ENCODE measurements at regions not wholly inside any gene's neighbourhood (a gene's known extent, or its start where the extent isn't known, plus 50 kb on each side); places are given as distances from the start of the nearest gene placed in this dataset.

DNA sequence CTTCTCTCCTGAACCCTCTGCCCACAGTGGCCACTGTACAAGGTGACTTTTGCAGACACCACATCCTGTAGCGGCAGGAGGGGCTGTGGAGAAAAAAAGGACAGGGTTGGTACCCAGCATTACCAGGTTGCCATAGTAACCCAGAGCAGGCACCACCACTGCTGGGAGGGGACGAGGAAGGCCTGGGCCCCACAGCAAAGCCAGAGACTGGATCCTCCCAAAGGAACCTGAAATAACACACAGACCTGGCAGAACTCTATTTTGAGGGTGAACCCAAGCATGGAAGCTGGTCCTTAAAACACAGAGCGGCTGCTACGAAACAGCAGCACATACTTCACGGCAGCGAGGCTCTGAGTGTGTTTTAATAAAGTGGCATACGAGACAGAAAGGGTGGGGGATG is 380.6 kb downstream of the CTTN start:
- no peak for DNase-seq

DNA sequence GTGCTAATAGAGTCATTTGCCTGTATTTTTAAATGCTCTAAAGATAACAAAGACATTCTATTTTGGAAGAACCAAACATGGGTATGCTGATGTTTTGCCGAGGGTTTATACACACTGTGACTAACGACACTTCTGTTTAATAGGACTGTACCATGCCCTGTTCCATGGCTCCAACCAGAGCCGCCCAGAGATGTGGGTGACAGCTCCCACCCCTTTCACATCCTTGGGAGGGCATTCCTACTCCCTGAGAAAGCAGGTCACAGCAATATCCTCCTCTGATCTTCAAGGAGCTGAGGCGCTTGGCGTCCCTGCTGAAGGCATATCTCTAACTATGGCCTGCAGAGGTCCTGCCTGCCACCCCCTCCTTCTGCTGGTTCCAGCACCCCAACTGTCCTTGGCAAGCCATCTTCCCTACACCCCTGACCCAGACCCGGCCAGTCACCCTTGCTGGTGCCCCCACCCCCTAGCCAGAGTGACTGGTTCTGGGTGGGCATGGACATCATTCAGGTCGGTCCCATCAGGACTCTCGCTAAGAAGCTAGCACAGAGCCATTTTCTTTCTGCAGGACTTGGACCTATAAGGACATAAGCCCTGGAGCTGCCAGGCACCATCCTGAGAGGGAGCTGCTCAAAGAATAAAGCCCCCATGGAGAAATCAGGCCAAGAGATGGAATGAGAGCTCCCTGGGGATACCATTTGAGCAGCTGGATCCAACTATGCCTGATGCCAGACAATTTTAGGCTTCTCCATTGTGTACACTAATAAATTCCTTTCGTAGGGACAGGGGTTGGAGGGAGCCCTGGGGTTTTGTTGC is 381.3 kb downstream of the CTTN start:
- DNase-seq = no peak

DNA sequence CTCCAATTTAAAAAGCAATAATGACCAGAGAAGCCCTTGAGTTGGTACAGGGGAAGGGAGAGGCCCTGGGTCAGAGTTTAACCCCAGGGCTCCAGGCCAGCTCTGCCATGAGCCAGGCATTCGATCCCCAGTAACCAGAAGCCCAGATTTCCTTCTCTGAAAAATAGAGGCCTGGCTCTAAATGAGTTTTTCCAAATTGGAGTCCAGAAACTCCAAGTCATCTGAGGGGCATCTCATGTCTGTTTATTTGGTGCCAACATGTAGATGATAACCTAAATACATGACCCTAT is 381.9 kb downstream of the CTTN start:
- no peak for DNase-seq

DNA sequence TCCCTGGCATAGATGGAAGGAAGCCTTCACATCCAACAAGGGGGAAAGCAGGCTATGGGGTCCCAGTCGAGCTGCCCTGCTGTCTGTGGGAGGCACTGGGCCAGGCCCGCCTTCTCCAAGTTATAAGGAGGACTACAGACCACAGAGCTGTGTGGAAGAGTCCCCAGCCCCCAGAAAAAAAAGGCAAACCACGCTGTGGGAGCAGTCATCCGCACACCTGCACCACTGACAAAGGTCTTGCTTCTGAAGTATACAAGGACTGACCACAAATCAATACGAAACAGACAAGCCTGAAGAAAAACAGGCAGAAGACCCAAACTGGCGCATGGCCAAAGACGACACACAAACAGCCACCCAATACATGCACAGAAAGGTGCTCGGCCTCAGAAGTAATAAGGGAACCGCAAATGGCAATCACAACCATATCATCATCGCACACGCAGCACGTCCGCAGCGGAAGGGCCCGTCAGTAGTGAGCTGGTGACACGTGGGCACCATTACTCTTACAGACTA is 384.1 kb downstream of the CTTN start:
- no peak for DNase-seq

DNA sequence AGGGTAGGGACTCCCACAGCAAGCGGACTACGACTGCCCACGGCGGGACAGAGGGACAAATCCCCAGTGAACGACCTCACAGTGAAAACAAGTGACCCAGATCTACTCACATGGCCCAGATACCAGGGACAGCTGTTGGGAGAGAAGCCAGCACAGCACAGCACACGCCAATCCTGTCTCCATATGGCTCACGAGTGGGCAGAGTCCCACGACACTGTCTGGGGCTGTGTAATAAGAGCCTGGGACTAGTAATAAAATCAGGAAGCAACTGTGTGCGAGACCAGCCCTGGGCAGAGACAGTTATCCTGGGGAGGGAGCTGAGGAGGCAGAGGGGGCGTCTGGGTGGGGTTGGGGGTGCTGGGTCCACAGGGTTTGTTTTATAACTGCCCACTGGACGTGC is 385.0 kb downstream of the CTTN start:
- DNase-seq = no peak

DNA sequence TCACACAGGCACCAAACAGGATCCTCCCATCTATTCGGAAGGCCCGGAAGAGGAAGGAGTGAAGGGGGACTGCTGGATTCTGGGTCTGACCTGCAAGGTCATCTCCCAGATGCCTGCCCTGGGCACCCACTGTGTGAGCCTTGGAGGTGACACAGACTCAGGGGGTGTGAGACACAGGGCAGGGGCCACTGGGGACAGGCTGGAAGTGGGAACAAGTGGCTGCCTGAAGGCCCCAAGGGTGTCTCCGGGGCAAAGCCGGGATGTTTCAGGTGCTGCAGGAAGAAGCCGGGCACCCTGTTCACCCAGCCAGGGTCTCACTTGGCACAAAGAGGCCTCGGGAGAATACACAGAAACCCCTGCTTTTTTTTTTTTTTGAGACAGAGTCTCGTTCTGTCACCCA is 385.5 kb downstream of the CTTN start:
- no peak for DNase-seq

DNA sequence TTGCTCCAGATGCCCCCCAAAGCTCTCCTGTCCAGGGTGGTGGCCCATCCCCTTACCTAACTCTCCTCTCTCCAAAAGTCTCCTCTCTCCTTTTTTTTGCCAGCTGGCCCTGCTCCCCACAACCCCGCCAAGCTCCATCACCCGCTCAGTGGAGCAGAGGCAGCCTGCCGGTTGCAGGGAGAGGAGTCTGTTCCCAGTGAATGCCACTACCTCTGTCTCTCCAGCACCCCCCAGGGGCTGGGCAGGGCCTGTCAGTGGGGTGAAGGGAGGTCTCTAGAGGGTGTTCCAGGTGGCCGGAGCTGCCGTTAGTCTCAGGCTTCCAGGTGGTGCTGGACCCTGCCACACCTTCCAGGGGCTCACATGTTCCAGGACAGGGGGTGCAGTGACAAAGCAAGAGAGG is 387.0 kb downstream of the CTTN start:
- no peak for DNase-seq

DNA sequence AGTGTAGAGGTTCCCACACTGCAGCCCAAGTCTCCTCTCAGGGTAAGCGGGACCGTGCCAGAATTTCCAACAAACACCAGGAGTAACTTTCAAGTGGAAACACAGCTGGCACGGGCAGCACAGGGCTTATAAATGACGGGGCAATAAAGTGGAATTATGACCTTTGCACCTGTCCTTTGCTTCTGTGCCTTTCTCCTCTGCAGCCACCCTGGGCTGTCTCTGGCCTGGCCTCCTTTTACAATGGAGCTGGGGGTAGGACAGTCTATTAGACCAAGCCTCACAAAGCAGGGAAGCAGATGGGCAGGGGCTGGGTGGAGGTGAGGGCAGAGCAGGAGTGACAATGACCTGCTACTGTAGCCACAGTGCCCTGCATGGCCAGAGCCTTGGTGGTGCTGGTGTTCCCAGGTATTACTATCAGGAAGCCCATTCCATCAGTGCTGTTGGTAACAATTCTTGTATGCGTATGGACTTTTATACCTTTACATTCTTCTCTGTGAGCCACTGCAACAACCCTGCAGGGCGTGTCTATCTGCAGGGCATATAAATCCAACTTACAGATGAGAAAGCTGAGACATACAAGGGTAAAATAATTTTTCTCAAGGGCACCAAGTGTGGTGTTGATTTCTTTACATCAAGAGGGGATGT is 387.8 kb downstream of the CTTN start:
- no peak for DNase-seq

DNA sequence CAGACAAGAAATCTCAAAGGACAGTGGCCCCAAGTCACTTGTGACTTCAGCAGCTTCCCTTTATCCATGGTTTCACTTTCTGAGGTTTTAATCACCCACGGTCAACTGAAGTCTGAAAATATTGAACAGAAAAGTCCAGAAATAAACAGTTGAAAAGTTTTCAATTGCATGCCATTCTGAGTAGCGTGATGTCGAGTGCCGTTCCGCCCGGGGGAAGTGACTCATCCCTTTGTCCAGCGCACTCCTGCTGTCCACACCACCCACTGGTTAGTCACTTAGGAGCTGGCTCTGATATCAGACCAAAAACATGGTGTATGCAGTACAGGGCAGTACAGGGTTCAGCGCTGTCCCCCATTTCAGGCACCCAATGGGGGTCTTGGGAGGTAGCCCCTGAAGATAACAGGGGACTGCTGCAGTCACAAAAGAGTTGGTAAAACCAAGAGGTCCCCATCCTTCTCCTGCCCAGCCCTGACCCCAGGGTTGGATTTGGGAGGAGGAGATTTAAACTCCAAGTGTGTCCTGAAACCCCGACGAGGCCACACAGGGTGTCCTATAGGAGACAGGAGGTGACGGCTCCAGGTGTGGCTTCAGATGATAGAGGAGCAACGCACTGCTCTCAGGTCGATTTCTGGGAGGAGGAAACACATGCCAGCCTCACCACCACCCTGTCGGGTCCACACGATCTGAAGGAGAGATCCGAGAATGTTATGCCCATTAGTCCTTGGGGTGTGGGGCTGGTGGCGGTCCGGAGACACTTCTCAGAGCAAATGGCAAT is 390.1 kb downstream of the CTTN start:
- no peak for DNase-seq

DNA sequence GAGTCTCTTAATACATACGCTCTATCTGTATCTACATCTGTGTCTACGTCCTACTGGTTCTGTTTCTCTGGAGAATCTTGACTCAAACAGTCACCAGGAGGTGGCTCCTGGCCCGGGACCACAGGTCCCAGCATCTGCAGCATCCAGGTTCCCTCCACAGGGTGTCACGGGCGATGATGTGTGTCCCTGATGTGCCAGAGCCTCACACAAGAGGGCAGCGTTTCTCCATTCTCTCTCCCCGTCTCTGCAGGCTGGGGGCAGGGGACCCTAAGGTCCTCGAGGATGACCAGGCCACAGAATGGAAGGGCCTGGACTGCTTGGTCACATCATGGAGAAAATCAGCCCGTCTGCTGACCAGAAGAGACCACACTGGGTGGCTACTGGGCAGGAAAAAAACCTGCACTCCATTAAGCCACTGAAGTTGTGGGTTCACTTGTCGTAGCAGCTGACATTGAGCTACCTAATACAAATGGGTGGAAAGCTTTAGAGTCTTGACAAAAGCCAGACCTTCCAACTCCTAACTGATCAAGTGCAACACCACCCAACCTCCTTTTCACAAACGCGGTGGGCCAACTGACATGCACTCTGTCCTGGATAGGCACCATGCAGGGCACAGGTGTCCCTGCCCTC is 392.5 kb downstream of the CTTN start:
- DNase-seq = no peak

DNA sequence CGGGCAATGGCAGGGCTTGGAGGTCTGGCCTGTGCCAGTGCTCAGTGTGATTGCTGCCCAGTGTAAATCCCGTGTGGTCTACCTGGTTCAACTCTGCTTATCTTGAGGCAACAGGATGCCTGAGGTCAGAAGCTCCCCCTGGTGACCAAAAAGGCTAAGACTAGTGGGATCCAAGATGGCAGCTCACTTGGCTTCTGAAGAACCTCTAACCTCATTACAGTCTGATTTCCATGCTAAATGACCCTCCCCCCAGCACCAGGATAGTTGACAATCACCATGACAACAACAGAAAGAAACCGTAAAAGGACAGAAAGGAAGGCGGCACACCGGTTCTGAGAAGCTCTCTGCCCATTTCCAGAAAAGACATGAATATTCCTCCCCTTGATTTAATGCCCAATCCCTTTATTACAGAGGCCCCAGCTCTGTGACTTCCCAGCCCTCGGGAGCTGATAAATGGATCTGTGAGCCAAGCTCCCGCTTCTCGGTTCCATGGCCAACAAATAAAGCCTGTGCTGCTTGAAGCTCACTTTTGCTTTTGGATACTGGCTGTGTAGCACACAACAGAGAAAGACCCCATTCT is 398.4 kb downstream of the CTTN start:
- DNase-seq = no peak

DNA sequence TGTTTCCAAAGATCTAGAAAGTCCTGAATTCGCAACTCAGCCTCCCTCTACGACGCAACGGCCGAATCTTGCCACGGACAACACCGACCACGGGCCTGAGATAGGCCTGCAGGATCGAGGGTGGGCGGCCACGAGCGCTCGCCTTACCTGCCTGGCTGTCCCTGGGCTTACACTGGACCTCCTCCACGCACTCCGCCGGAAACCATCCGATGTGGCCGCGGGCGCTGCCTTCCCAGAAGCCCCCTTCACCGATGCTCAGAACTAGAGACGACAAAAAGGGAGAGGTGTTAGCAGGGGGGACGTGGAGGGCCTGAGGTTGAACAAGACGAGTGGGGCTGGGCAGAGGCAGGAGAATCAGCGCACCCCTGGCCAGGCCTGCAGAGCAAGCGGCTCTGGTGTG is 400.0 kb downstream of the CTTN start:
- no peak for DNase-seq

DNA sequence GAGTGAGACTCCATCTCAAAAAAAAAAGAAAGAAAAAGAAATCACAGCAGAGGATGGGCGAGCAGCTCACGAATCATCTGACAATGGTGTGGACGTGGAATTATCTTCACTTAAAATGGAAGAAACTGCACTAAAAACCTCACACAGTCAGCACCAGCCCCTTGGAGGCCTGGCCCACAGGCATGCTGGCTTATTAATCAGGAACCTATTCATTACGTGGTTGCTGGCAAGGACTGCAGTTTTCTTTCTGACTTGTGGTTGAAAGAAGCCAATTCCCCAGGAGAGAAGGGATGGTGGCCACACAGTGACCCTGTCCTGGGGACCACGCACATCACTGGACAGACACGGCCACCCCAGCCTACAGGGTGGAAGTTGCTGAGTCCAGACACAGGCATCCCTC is 401.1 kb downstream of the CTTN start:
- DNase-seq = no peak

DNA sequence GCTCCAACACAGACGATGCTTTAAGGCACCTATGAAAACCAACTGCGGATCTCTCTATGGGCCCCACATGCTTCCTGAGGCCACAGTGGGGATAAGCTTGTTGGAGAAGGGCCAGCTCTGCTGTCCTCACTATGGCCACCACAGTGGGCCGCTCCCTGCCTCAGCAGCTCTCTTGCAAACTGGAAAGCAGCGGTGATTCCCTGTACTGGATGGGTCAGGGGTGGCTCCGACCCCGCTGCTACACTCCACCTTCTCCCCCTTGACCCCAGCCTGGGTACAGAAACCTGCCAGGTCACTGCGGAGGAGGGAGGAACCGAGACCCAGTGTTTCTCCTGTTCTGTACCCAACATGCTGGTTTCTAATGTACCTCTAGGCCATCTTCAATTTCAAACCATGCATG is 403.9 kb downstream of the CTTN start:
- DNase-seq = no peak

DNA sequence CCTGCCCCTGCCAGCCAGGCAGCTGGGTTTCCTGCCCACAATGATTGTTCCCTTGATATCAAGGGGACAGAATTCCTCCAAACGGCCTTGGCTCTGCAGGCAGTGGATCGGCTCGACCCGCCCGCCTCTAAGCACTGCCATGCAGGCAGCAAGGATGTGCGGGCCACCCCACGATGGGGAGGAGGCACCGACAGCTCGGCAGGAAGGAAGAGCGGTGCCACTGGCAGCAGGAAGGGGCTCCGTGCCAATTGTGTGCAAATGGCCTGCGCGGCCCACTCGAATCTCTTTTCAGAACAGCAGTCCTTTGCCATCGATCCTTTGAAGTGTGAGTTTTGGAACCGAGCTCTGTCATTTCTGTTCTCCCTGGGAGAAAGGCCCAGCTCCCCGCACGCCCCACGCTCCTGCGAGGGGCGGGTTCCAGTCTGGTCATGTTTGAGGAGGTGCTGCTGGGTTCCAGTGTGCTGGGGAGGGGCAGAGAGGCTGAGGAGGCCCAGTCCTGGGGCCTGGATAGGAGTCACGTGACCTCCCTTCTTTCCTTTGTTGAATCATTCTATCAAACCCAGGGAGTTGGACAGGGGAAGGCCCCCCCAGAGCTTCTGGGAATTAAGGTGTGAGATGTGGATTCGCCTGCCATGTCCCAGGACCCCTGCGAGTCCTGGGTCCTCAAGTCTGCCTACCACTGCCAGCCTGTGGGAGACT is 406.0 kb downstream of the CTTN start:
- no peak for DNase-seq

DNA sequence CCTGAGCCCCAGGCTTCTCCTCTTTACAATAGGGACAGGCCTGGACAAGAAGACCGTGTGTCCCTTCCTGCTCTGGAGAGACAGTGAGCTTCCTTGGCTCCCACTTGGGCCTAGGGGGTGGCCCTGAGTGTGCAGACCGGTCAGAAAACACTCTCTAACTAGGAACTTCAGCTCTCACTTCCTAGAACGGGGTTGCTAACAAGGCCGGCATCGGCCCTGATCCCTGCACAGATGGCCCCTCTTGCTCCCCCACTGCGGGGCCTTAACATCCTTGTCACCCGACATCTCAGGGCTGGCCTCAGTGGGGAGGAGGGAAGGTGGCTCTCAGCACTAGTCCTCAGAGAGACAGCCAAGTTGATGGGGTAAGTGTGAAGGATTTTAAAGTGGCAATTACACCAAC is 406.9 kb downstream of the CTTN start:
- DNase-seq = no peak

DNA sequence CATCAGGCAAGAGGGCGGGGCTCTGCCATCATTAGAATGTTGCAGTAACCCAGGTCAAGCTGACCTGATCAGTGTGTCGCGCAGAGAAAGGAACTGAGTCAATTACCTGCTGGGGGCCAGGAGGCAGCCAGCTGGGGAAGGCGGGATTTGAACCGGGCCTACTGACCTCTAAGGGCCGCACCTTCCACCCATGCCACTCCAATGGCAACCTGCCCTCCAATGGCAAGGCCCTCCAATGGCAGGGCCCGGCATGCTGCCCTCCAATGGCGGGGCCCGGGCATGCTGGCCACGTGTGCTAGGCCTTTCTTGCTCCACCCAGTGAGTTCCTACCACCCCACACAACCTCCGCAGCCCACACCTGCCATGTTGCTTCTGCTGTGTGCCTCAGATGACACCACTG is 407.6 kb downstream of the CTTN start:
- no peak for DNase-seq

DNA sequence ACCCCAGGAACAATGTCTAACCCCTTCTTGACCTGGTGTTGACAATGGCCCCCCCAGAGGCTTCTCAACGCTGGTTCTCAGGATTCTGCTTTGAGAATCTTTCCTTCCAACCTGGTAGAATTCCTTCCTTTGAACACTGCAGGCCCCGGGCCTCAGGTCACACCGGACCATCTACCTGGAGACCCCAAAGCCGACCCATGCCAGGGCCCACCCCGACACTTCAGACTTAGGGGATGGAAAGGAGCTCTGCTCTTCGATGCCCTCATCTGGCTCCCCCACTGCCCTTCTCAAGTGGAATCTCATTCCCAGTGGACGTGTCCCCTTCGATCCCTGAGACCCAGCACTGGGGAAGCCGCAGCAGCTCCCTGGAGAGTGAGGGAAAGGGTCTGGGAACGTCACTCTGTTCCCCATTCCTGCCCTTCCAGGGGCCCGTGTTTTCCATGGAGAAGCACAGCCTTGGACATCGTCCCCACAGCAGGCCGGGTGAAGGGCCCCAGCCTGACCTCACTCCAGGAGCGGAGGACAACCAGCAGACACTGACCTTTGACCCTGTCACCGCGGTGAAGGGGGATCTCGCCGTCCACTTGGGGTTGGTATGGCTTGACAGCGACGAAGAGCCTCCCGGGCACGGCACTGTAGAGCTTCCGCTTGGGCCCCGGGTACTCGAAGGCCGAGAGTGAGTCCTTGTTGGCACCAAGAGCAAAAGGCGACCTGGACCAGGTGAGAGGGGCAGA is 408.3 kb downstream of the CTTN start:
- DNase-seq = no peak

DNA sequence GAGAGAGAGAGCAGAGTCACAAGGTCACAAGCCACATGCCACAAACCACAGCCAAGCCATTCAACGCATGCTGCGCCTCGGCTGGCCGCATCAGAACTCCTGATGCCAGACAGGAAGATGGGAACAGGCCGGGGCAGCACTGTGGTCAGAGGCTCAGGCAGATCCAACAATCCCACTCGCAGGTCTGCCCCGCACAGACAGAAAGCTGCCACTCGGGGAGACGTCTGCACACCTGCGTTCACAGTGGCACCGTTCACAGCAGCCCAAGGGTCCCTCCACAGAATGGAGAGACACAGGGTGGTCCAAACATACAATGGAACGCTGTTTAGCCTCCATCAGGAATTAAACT is 408.8 kb downstream of the CTTN start:
- no peak for DNase-seq

DNA sequence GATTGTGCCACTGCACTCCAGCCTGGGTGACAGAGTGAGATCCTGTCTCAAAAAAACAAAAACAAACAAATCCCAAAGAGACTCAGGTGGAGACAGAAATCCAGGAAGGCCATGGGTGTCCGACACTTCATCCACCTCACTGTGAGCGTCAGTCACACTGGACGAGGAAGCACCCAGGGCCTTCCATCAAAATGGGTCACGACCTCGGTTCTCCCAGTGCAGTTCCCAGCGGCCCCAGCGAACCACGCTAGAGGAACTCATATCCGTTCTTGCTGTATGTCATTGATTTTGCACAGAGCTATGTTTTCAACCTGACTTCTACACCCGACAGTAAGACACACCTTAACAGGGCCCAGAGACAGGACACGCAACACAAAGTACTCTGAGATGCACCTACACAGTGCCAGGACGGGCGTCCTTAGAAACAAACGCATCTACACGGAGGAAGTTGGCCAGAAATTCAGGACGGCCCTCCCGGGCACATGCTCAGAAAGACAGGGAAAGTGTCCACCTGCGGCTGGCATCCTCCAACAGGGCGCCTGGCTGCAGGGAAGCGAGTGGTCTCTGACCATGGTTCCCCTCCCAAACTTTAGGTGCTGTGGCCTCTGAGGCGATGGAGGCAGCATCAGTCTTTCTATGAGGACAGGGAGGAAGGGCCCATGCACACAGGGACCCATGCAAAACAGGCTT is 410.5 kb downstream of the CTTN start:
- DNase-seq = no peak

DNA sequence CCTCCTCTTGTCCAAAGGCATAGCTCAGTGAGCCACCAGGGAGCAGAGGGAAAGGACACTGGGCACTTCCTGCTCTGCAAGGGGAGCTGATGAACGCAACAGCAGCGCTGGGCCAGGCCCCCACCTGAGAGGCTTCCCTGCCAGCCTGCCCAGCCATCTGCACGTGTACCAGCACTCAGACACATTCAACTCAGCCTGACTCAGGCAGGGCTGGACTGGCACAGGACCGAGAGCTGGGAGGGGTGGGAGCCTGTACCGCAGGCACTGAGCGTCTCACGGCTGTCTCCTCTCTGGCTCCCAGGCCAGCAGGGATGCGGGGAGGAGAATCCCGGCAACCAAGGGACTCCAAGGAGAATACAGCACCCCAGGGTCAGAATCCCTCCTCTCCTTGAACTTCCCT is 411.8 kb downstream of the CTTN start:
- no peak for DNase-seq

All from stimulated activated CD4-positive, alpha-beta T cell treated with anti-CD3 and anti-CD28 coated beads, Interleukin-1b, Interleukin-23, amount 100 ng/mL, for 48 hours (primary cell).